Trophoblast cell (in vitro differentiated cells and primary cell): ENCODE measurements at regions not wholly inside any gene's neighbourhood (a gene's known extent, or its start where the extent isn't known, plus 50 kb on each side); places are given as distances from the start of the nearest gene placed in this dataset.
A peak's percentile ranks its signal among the peaks of the same experiment; 100 is the strongest.

Experiments used
- DNase-seq, 2 donors: peaks; one replicate each; pipeline ENCODE4 v3.0.0-alpha.2; 2016
- H2AFZ ChIP-seq: 2 replicates; pipeline ENCODE4 v1.6.1; 2013; ENCODE audit warnings: low read length, moderate library complexity, mild to moderate bottlenecking; ENCODE audit not compliant: insufficient read depth, poor library complexity
- H2AK5ac ChIP-seq: 2 replicates; pipeline ENCODE4 v1.6.1; 2013; ENCODE audit warnings: mild to moderate bottlenecking, low read length
- H2BK120ac ChIP-seq: 2 replicates; pipeline ENCODE4 v1.6.1; 2013; ENCODE audit warnings: low read length, mild to moderate bottlenecking, moderate library complexity; ENCODE audit not compliant: insufficient read depth, poor library complexity
- H2BK12ac ChIP-seq: 2 replicates; pipeline ENCODE4 v1.6.1; 2013; ENCODE audit warnings: mild to moderate bottlenecking, low read length, moderate library complexity
- H2BK5ac ChIP-seq: 2 replicates; pipeline ENCODE4 v1.6.1; 2013; ENCODE audit warnings: low read length, low read depth, moderate library complexity, mild to moderate bottlenecking; ENCODE audit not compliant: poor library complexity
- H3K14ac ChIP-seq: 2 replicates; pipeline ENCODE4 v1.6.1; 2013; ENCODE audit warnings: mild to moderate bottlenecking, low read length
- H3K18ac ChIP-seq: 2 replicates; pipeline ENCODE4 v1.6.1; 2013; ENCODE audit warnings: mild to moderate bottlenecking, low read length
- H3K23ac ChIP-seq: 2 replicates; pipeline ENCODE4 v1.6.1; 2013; ENCODE audit warnings: low read length
- H3K27ac ChIP-seq: 2 replicates; pipeline ENCODE4 v1.5.1; 2013; ENCODE audit warnings: low read depth, mild to moderate bottlenecking, inconsistent platforms, low read length, moderate library complexity
- H3K27me3 ChIP-seq: 2 replicates; pipeline ENCODE4 v1.6.1; 2013; ENCODE audit warnings: inconsistent platforms, mild to moderate bottlenecking, low read length, moderate library complexity; ENCODE audit not compliant: insufficient read depth
- H3K36me3 ChIP-seq, 2 experiments: 1 replicate in 1 of 2; 2 replicates in 1 of 2; pipeline ENCODE4 v1.6.1; 2013; ENCODE audit warnings: low read length in 2 of 2, mild to moderate bottlenecking in 2 of 2, moderate library complexity in 1 of 2; ENCODE audit not compliant: insufficient read depth in 2 of 2, control insufficient read depth in 1 of 2
- H3K4ac ChIP-seq: 2 replicates; pipeline ENCODE4 v1.6.1; 2013; ENCODE audit warnings: low read depth, mild to moderate bottlenecking, low read length, moderate library complexity
- H3K4me1 ChIP-seq, 2 experiments: 1 replicate in 1 of 2; 2 replicates in 1 of 2; pipeline ENCODE4 v1.6.1; 2013; ENCODE audit warnings: low read length in 2 of 2, mild to moderate bottlenecking in 2 of 2, moderate library complexity in 1 of 2; ENCODE audit not compliant: insufficient read depth in 2 of 2, control insufficient read depth in 1 of 2
- H3K4me2 ChIP-seq: 2 replicates; pipeline ENCODE4 v1.6.1; 2013; ENCODE audit warnings: inconsistent platforms, mild to moderate bottlenecking, low read length, moderate library complexity
- H3K4me3 ChIP-seq: 2 replicates; pipeline ENCODE4 v1.5.1; 2013; ENCODE audit warnings: mild to moderate bottlenecking, low read depth, low read length, inconsistent platforms
- H3K79me1 ChIP-seq: one replicate; pipeline ENCODE4 v1.6.1; 2013; ENCODE audit warnings: low read length
- H3K79me2 ChIP-seq: 2 replicates; pipeline ENCODE4 v1.6.1; 2013; ENCODE audit warnings: low read length, mild to moderate bottlenecking; ENCODE audit not compliant: control insufficient read depth, insufficient read depth, poor library complexity
- H3K9ac ChIP-seq: 2 replicates; pipeline ENCODE4 v1.6.1; 2013; ENCODE audit warnings: mild to moderate bottlenecking, low read length
- H3K9me3 ChIP-seq: 2 replicates; pipeline ENCODE4 v1.6.1; 2013; ENCODE audit warnings: low read depth, mild to moderate bottlenecking, control low read depth, inconsistent platforms, low read length; ENCODE audit not compliant: insufficient read depth
- H4K12ac ChIP-seq: 2 replicates; pipeline ENCODE4 v1.6.1; 2013; ENCODE audit warnings: low read depth, mild to moderate bottlenecking, low read length, moderate library complexity
- H4K8ac ChIP-seq: 2 replicates; pipeline ENCODE4 v1.6.1; 2013; ENCODE audit warnings: low read depth, mild to moderate bottlenecking, low read length, moderate library complexity
- H4K91ac ChIP-seq: one replicate; pipeline ENCODE4 v1.6.1; 2013; ENCODE audit warnings: low read depth, mild to moderate bottlenecking, low read length, moderate library complexity
- WGBS: extraction: QIAGEN DNeasy Blood & Tissue Kit; methylation state at CpG from one replicate; pipeline ENCODE4 v1.1.7; 2013; ENCODE audit warnings: missing lambda C conversion rate; ENCODE audit not compliant: insufficient read length, insufficient coverage; ENCODE audit errors: extremely low coverage; 5-methylcytosine and 5-hydroxymethylcytosine counted together

GRCh38 chr12:75635606-75636444 is 124.4 kb upstream of the KRR1 start:
- Histone ChIP-seq H3K79me2 (no peaks in the 10 kb centered on the region), H3K4me1 (peaks cover 0 to 3% of the 10 kb centered on the region in 2 experiments), H3K9ac (no peak overlapping the region), H4K12ac (no peak overlapping the region), H2BK5ac (no peak overlapping the region), H3K4me3 (no peak overlapping the region), H3K4ac (no peak overlapping the region), H2AK5ac (no peak overlapping the region), H3K27me3 (no peaks in the 10 kb centered on the region), H3K36me3 (no peaks in the 10 kb centered on the region), H2AFZ (no peak overlapping the region), H4K8ac (no peak overlapping the region), H4K91ac (no peak overlapping the region), H3K18ac (no peak overlapping the region), H3K14ac (no peak overlapping the region), H3K23ac (no peak overlapping the region), H3K79me1 (peaks cover 3% of the 10 kb centered on the region), H2BK12ac (no peak overlapping the region), H3K9me3 (no peaks in the 10 kb centered on the region), H2BK120ac (no peak overlapping the region), H3K4me2 (no peak overlapping the region), H3K27ac (no peak overlapping the region)
- no CpG with 5 or more reads among the region's 6 CpGs for WGBS
- peak in 1 of 2 donors; percentile 47 for DNase-seq

DNA sequence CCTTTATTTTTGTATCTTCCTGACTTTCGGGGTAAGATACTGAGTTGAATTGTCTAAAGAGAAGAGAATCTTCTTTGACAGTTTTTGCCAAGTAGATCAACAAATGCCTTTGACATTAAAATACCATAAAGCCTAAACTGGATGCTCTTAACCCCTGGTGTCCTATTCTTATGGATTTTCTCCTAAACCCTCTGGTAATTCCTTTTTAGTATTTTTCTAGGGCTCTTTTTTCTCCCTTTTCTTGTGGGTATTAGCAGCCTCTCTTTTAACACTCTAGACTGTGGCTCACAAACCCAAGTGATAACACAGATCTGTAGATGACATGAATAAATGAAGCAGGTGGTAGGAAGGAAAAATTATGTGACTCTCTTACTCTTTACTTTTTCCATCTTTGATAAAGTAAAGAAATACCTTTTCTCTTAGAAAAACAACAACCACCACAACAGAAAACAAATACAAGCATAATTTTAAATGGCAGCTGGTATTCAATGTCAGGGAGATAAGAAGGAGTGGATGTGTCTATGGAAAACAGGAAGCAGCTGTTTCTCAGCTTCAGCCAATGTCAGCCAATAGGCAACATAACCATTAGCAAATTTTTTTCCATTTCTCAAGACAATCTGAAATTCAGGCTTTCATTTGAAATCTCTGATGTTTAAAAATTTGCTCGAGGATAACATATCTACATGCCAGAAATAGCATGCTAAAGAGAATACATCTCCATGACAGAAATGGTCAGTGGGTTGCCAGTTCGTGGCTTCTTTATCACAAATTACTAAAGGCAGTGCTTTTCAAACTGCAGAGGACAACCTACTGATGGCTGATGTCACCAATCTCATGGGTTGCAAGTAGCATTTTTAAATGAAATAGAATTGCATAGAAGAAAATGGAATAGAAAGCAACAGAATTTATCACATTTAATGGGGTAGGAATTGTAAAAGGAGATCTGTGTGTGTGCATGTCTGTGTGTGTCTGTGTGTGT is 123.1 kb upstream of the KRR1 start:
- no peak overlapping the region for H4K12ac ChIP-seq
- no peak overlapping the region for H3K27ac ChIP-seq
- no peak overlapping the region for H3K23ac ChIP-seq
- H3K4ac ChIP-seq = no peak overlapping the region
- H2BK12ac ChIP-seq = no peak overlapping the region
- DNase-seq = peak in 1 of 2 donors; percentile 83
- H2AFZ ChIP-seq = no peak overlapping the region
- H3K4me3 ChIP-seq = no peak overlapping the region
- H3K9ac ChIP-seq = no peak overlapping the region
- no peak overlapping the region for H4K91ac ChIP-seq
- H2AK5ac ChIP-seq = no peak overlapping the region
- no peaks in the 10 kb centered on the region for H3K79me2 ChIP-seq
- H3K4me1 ChIP-seq = peaks cover 0 to 3% of the 10 kb centered on the region in 2 experiments
- no peak overlapping the region for H2BK5ac ChIP-seq
- H3K36me3 ChIP-seq = no peaks in the 10 kb centered on the region
- no CpG with 5 or more reads among the region's 3 CpGs for WGBS
- no peaks in the 10 kb centered on the region for H3K27me3 ChIP-seq
- H3K14ac ChIP-seq = no peak overlapping the region
- no peak overlapping the region for H3K4me2 ChIP-seq
- no peak overlapping the region for H4K8ac ChIP-seq
- H3K79me1 ChIP-seq = peaks cover 3% of the 10 kb centered on the region
- H3K9me3 ChIP-seq = no peaks in the 10 kb centered on the region
- no peak overlapping the region for H2BK120ac ChIP-seq
- no peak overlapping the region for H3K18ac ChIP-seq

DNA sequence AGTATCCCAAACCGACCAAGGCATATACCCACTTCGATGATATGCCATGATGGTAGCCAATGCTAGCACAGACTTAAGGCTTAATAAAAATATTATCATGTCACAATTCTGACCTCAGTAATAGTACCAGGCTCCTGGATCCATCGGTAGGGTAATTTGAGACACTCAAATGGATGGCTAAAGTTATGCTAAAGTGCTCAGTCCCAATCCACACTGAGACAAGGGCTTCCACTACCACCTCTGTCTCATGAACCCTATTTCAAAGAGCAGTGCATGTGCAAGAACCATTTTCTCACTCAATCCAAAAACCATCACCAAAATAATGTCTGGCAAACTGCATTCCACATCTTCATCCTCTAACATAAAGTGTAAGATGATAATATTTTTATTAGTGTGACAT is 122.4 kb upstream of the KRR1 start:
- Histone ChIP-seq H2AFZ (no peak overlapping the region), H3K27ac (no peak overlapping the region), H3K27me3 (no peaks in the 10 kb centered on the region), H3K79me1 (peaks cover 2% of the 10 kb centered on the region), H3K4me2 (no peak overlapping the region), H3K9me3 (no peaks in the 10 kb centered on the region), H3K36me3 (no peaks in the 10 kb centered on the region), H2BK120ac (no peak overlapping the region), H2AK5ac (no peak overlapping the region), H4K8ac (no peak overlapping the region), H4K12ac (no peak overlapping the region), H2BK5ac (no peak overlapping the region), H3K4me3 (no peak overlapping the region), H3K4ac (no peak overlapping the region), H3K4me1 (peaks cover 0 to 2% of the 10 kb centered on the region in 2 experiments), H3K14ac (no peak overlapping the region), H4K91ac (no peak overlapping the region), H3K79me2 (no peaks in the 10 kb centered on the region), H3K23ac (no peak overlapping the region), H3K9ac (no peak overlapping the region), H2BK12ac (no peak overlapping the region), H3K18ac (no peak overlapping the region)
- no peak for DNase-seq
- no CpG with 5 or more reads among the region's 3 CpGs for WGBS

GRCh38 chr12:75632442-75632841 is 121.0 kb upstream of the KRR1 start:
- no peaks in the 10 kb centered on the region for H3K9me3 ChIP-seq
- no peaks in the 10 kb centered on the region for H3K36me3 ChIP-seq
- no peak overlapping the region for H4K12ac ChIP-seq
- no peak overlapping the region for H2AK5ac ChIP-seq
- no peak for DNase-seq
- no peak overlapping the region for H3K4me3 ChIP-seq
- no peak overlapping the region for H3K9ac ChIP-seq
- no peak overlapping the region for H3K4ac ChIP-seq
- H3K79me1 ChIP-seq = no peaks in the 10 kb centered on the region
- no peak overlapping the region for H3K18ac ChIP-seq
- no peaks in the 10 kb centered on the region for H3K27me3 ChIP-seq
- no peak overlapping the region for H2AFZ ChIP-seq
- no peak overlapping the region for H3K23ac ChIP-seq
- H3K4me2 ChIP-seq = no peak overlapping the region
- no peak overlapping the region for H3K14ac ChIP-seq
- WGBS = no CpG with 5 or more reads among the region's 3 CpGs
- H4K91ac ChIP-seq = no peak overlapping the region
- H4K8ac ChIP-seq = no peak overlapping the region
- no peak overlapping the region for H2BK120ac ChIP-seq
- H3K4me1 ChIP-seq = no peaks in the 10 kb centered on the region
- H3K27ac ChIP-seq = no peak overlapping the region
- H3K79me2 ChIP-seq = no peaks in the 10 kb centered on the region
- H2BK12ac ChIP-seq = no peak overlapping the region
- H2BK5ac ChIP-seq = no peak overlapping the region
